GM13976 (cell line): ENCODE measurements at regions not wholly inside any gene's neighbourhood (a gene's known extent, or its start where the extent isn't known, plus 50 kb on each side); places are given as distances from the start of the nearest gene placed in this dataset.

Source experiments
- DNase-seq: peaks from one replicate; pipeline ENCODE4 v3.0.0; 2012; ENCODE audit warnings: low spot score
- CTCF ChIP-seq: IDR thresholded peaks from 2 replicates; pipeline ENCODE4 v1.5.1; 2012; ENCODE audit warnings: borderline replicate concordance, mild to moderate bottlenecking; ENCODE audit not compliant: insufficient read depth; ENCODE audit errors: extremely low read depth, missing control alignments, control extremely low read depth
- in situ Hi-C: fragments of 300-500 bp; cut with MboI; formaldehyde crosslinking; loops from one replicate; pipeline ENCODE4 v1.12.0; 2022; ENCODE audit warnings: low sequenced_read_pairs, mixed read lengths, inconsistent platforms; ENCODE audit not compliant: unreplicated experiment

GRCh38 chr2:43074592-43075053 is 151.8 kb downstream of the ZFP36L2 start:
- in situ Hi-C loops: no loop called here
- no peak for TF ChIP-seq CTCF
- DNase-seq: no peak

DNA sequence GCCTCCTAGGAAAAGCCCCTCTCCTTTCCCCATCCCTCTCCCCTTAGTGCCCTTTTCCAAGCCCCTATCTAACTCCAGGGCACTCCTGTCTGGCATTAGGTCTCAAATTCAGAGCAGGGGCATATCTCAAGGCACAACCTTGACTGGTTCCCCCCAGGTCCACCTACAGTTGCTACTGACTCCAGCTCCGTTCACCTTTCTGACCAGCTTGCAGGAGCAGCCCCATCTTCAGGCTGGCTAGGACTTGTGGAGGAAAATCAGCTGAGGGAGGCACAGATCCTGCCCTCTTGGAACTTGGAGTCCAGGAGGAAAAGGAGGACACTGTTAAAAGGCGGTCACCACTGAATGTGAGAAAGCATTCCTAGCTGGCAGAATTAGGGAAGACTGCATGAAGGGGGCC is 152.4 kb downstream of the ZFP36L2 start:
- no peak for TF ChIP-seq CTCF
- in situ Hi-C loops: no loop called here
- no peak for DNase-seq

GRCh38 chr2:43073401-43073825 is 153.0 kb downstream of the ZFP36L2 start:
- DNase-seq: no peak
- TF ChIP-seq CTCF: no peak
- in situ Hi-C loops: no loop called here

- DNase-seq: peak; percentile 15
- in situ Hi-C loops: no loop called here
- TF ChIP-seq CTCF: no peak
Observed at GRCh38 chr2:43071599-43072550, 154.5 kb downstream of the ZFP36L2 start.

DNA sequence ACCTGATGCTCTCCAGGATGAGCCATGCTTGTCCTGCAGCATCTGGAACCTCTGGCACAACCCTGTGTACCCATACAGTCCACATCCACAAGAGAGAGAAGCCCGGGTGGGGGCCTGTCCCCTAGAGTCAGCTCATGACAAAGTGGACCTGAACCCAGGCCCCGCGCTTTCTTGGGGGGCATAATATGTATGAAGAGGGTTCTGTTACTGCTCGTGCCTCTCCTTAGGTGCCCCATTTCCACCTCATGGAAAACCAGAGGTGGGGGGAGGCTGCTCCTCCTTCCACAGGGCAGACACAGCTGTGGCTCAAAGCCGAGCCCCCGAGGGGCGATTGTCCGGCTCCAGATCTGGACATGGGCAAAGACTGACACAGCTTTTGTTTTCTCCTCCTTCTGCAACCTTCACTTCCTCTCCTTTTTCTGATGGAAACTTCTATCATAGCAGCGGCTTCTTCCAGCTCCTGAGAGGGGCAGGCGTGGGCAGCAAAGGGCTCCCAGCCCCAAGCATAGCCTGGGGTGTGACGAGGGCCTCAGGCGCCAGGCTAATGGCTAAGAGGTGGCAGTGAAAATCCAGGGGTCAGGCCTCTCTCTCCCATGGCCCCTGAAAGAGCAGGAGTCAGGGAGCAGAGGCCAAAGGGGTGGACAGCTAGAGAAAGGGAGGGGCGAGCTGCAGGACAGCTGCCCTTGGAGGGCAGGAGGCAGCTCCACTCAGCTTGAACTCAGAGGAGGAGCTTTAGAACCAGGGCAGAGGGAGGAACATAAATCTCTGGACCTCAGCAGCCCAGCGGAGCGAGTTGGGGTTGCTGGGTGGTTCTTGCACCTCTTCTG is 155.5 kb downstream of the ZFP36L2 start:
- no peak for TF ChIP-seq CTCF
- no peak for DNase-seq
- in situ Hi-C loops: no loop called here

DNA sequence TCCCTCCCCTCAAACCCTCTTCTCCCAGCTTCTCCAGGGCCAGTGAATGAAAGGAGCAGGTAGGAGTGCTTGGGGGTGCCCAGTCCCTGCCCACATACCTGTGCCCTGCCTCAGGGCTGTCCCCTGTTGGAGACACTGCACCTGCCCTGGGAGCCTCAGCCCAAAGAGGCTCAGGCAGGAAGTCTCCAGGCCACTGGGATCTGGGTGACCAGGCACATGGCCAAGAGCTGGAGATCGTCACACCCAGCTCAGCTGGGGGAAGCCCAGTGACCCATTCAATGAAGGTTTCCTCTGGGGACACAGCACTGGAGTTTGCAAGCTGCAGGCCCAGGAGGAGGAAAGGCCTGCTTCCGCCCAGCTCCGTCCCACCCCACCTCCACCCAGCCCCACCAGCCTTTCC is 156.4 kb downstream of the ZFP36L2 start:
- DNase-seq: no peak

More for the DNA sequence above, 156.4 kb downstream of the ZFP36L2 start:
- no peak for TF ChIP-seq CTCF
- in situ Hi-C loops: no loop called here
